Thyroid gland (tissue), 4 donors: ENCODE measurements at regions not wholly inside any gene's neighbourhood (a gene's known extent, or its start where the extent isn't known, plus 50 kb on each side); places are given as distances from the start of the nearest gene placed in this dataset.

ENCODE experiments used
- POLR2A ChIP-seq, 2 donors: fragments of 450-650 bp; IDR thresholded peaks; one replicate each; pipeline ENCODE4 v1.6.1; 2017; ENCODE audit warnings: antibody characterized with exemption in 2 of 2, mild to moderate bottlenecking in 2 of 2, moderate library complexity in 1 of 2
- TF ChIP-seq, protein P1 (sequence below), 6 experiments: fragments of 200-600 bp in 3 of 6; fragments of 450-650 bp in 3 of 6; sonication (generic) in 3 of 6; IDR thresholded peaks; one replicate each; pipeline ENCODE4 v1.5.1; 2016 to 2019; ENCODE audit warnings: antibody characterized with exemption in 6 of 6, mild to moderate bottlenecking in 2 of 6, inconsistent platforms in 1 of 6, moderate library complexity in 1 of 6

DNA sequence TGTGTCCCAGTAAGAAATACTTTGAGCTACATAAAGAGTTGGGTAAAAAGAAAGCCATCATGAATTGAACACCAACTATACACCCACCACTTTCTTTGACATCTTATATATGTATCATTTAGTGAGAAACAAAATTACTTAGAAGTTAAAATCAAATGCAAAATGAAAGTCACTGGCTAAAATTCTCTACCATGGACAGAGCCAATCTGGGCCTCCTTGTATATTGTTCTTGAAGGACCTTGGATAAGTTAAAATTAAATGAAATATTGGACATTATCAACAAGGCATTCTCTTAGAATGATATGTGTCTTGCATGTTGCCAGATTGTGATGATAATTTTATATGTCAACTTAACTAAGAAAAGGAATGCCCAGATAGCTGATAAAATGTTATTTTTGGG, 64.2 kb upstream of the CHL1 start:
- TF ChIP-seq, protein P1, sequence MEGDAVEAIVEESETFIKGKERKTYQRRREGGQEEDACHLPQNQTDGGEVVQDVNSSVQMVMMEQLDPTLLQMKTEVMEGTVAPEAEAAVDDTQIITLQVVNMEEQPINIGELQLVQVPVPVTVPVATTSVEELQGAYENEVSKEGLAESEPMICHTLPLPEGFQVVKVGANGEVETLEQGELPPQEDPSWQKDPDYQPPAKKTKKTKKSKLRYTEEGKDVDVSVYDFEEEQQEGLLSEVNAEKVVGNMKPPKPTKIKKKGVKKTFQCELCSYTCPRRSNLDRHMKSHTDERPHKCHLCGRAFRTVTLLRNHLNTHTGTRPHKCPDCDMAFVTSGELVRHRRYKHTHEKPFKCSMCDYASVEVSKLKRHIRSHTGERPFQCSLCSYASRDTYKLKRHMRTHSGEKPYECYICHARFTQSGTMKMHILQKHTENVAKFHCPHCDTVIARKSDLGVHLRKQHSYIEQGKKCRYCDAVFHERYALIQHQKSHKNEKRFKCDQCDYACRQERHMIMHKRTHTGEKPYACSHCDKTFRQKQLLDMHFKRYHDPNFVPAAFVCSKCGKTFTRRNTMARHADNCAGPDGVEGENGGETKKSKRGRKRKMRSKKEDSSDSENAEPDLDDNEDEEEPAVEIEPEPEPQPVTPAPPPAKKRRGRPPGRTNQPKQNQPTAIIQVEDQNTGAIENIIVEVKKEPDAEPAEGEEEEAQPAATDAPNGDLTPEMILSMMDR (IDR thresholded peaks at IDR 0.05), result no peak
- TF ChIP-seq POLR2A (IDR thresholded peaks at IDR 0.05), result no peak
